ENCODE measurements at regions not wholly inside any gene's neighbourhood (a gene's known extent, or its start where the extent isn't known, plus 50 kb on each side); places are given as distances from the start of the nearest gene placed in this dataset.

- no peaks in the 10 kb centered on the region for H3K9me3 ChIP-seq
- no peaks in the 10 kb centered on the region for H4K20me1 ChIP-seq
- no peaks in the 10 kb centered on the region for H3K36me3 ChIP-seq
- no peak for TF ChIP-seq Cebpa-rat (IDR thresholded peaks at IDR 0.05)
- no peak overlapping the region for H3K27ac ChIP-seq
- no peak overlapping the region for H3K4me2 ChIP-seq
- H3K9ac ChIP-seq, result no peak overlapping the region
- H3K27me3 ChIP-seq, result no peaks in the 10 kb centered on the region
- no peak overlapping the region for H3K4me3 ChIP-seq
- H3K4me1 ChIP-seq, result no peaks in the 10 kb centered on the region
Measured at GRCh38 chr1:113276507-113276906, 113.8 kb upstream of the MAGI3 start.

- Histone ChIP-seq H4K20me1 (no peaks in the 10 kb centered on the region), H3K4me3 (no peak overlapping the region), H3K9me3 (no peaks in the 10 kb centered on the region), H3K9ac (no peak overlapping the region), H3K4me2 (no peak overlapping the region), H3K27me3 (no peaks in the 10 kb centered on the region), H3K27ac (no peak overlapping the region), H3K36me3 (no peaks in the 10 kb centered on the region), H3K4me1 (no peaks in the 10 kb centered on the region)
- no peak for TF ChIP-seq Cebpa-rat (IDR thresholded peaks at IDR 0.05)
Measured at GRCh38 chr1:113278371-113278770, 111.9 kb upstream of the MAGI3 start.

GRCh38 chr1:113278777-113279176 lies 111.5 kb upstream of the MAGI3 start:
- no peak for TF ChIP-seq Cebpa-rat (IDR thresholded peaks at IDR 0.05)
- Histone ChIP-seq H3K9ac (no peak overlapping the region), H3K4me1 (no peaks in the 10 kb centered on the region), H4K20me1 (no peaks in the 10 kb centered on the region), H3K4me2 (no peak overlapping the region), H3K27ac (no peak overlapping the region), H3K4me3 (no peak overlapping the region), H3K36me3 (no peaks in the 10 kb centered on the region), H3K9me3 (no peaks in the 10 kb centered on the region), H3K27me3 (no peaks in the 10 kb centered on the region)

- H3K4me3 ChIP-seq, result no peak overlapping the region
- no peaks in the 10 kb centered on the region for H3K9me3 ChIP-seq
- H4K20me1 ChIP-seq, result no peaks in the 10 kb centered on the region
- H3K4me2 ChIP-seq, result no peak overlapping the region
- H3K27ac ChIP-seq, result no peak overlapping the region
- H3K9ac ChIP-seq, result no peak overlapping the region
- H3K27me3 ChIP-seq, result no peaks in the 10 kb centered on the region
- no peaks in the 10 kb centered on the region for H3K36me3 ChIP-seq
- TF ChIP-seq Cebpa-rat (IDR thresholded peaks at IDR 0.05), result peak; percentile 60
- no peaks in the 10 kb centered on the region for H3K4me1 ChIP-seq
Measured at GRCh38 chr1:113279776-113280391, 110.4 kb upstream of the MAGI3 start.

GRCh38 chr1:113280581-113280980 lies 109.7 kb upstream of the MAGI3 start:
- TF ChIP-seq Cebpa-rat (IDR thresholded peaks at IDR 0.05), result no peak
- no peaks in the 10 kb centered on the region for H4K20me1 ChIP-seq
- no peak overlapping the region for H3K9ac ChIP-seq
- H3K4me2 ChIP-seq, result no peak overlapping the region
- H3K4me1 ChIP-seq, result no peaks in the 10 kb centered on the region
- no peak overlapping the region for H3K4me3 ChIP-seq
- H3K9me3 ChIP-seq, result no peaks in the 10 kb centered on the region
- H3K27ac ChIP-seq, result no peak overlapping the region
- no peaks in the 10 kb centered on the region for H3K36me3 ChIP-seq
- no peaks in the 10 kb centered on the region for H3K27me3 ChIP-seq

- no peaks in the 10 kb centered on the region for H3K9me3 ChIP-seq
- H3K4me2 ChIP-seq, result no peak overlapping the region
- no peak for TF ChIP-seq Cebpa-rat (IDR thresholded peaks at IDR 0.05)
- no peaks in the 10 kb centered on the region for H4K20me1 ChIP-seq
- no peak overlapping the region for H3K9ac ChIP-seq
- H3K4me3 ChIP-seq, result no peak overlapping the region
- H3K4me1 ChIP-seq, result no peaks in the 10 kb centered on the region
- no peak overlapping the region for H3K27ac ChIP-seq
- no peaks in the 10 kb centered on the region for H3K36me3 ChIP-seq
- H3K27me3 ChIP-seq, result no peaks in the 10 kb centered on the region
Measured at GRCh38 chr1:113281550-113281949, 108.8 kb upstream of the MAGI3 start.

GRCh38 chr1:113282008-113282892 lies 108.1 kb upstream of the MAGI3 start:
- Histone ChIP-seq H3K9ac (no peak overlapping the region), H3K4me1 (no peaks in the 10 kb centered on the region), H4K20me1 (no peaks in the 10 kb centered on the region), H3K9me3 (no peaks in the 10 kb centered on the region), H3K27ac (no peak overlapping the region), H3K27me3 (no peaks in the 10 kb centered on the region), H3K4me3 (no peak overlapping the region), H3K4me2 (no peak overlapping the region), H3K36me3 (no peaks in the 10 kb centered on the region)
- no peak for TF ChIP-seq Cebpa-rat (IDR thresholded peaks at IDR 0.05)

GRCh38 chr1:113282893-113283285 lies 107.4 kb upstream of the MAGI3 start:
- H3K27ac ChIP-seq, result no peak overlapping the region
- TF ChIP-seq Cebpa-rat (IDR thresholded peaks at IDR 0.05), result no peak
- no peak overlapping the region for H3K9ac ChIP-seq
- no peaks in the 10 kb centered on the region for H3K36me3 ChIP-seq
- no peak overlapping the region for H3K4me3 ChIP-seq
- H4K20me1 ChIP-seq, result no peaks in the 10 kb centered on the region
- H3K4me2 ChIP-seq, result no peak overlapping the region
- H3K4me1 ChIP-seq, result no peaks in the 10 kb centered on the region
- H3K27me3 ChIP-seq, result no peaks in the 10 kb centered on the region
- no peaks in the 10 kb centered on the region for H3K9me3 ChIP-seq

- Histone ChIP-seq H3K9ac (no peak overlapping the region), H4K20me1 (no peaks in the 10 kb centered on the region), H3K36me3 (no peaks in the 10 kb centered on the region), H3K27ac (no peak overlapping the region), H3K9me3 (no peaks in the 10 kb centered on the region), H3K4me1 (no peaks in the 10 kb centered on the region), H3K27me3 (no peaks in the 10 kb centered on the region), H3K4me2 (no peak overlapping the region), H3K4me3 (no peak overlapping the region)
- TF ChIP-seq Cebpa-rat (IDR thresholded peaks at IDR 0.05), result no peak
Measured at GRCh38 chr1:113283914-113284313, 106.4 kb upstream of the MAGI3 start.

GRCh38 chr1:113286156-113286555 lies 104.2 kb upstream of the MAGI3 start:
- H4K20me1 ChIP-seq, result no peaks in the 10 kb centered on the region
- H3K9ac ChIP-seq, result no peak overlapping the region
- H3K4me3 ChIP-seq, result no peak overlapping the region
- H3K4me1 ChIP-seq, result no peaks in the 10 kb centered on the region
- no peak for TF ChIP-seq Cebpa-rat (IDR thresholded peaks at IDR 0.05)
- no peak overlapping the region for H3K4me2 ChIP-seq
- no peak overlapping the region for H3K27ac ChIP-seq
- H3K27me3 ChIP-seq, result no peaks in the 10 kb centered on the region
- H3K9me3 ChIP-seq, result no peaks in the 10 kb centered on the region
- H3K36me3 ChIP-seq, result no peaks in the 10 kb centered on the region

Data from BLaER1 (cell line).